Stimulated activated CD4-positive, alpha-beta T cell treated with anti-CD3 and anti-CD28 coated beads, Interleukin-1b, Interleukin-23, amount 100 ng/mL, for 48 hours (primary cell): ENCODE measurements at regions not wholly inside any gene's neighbourhood (a gene's known extent, or its start where the extent isn't known, plus 50 kb on each side); places are given as distances from the start of the nearest gene placed in this dataset.
"Not testable (repeated sequence)": the region's sequence is repeated elsewhere in the genome, so short reads cannot be mapped to it uniquely, and the experiment has no call there.

ENCODE experiments used
- DNase-seq: peaks from one replicate; pipeline ENCODE4 v3.0.0-alpha.2; 2020

GRCh38 chr6:85071845-85072244 is 307.4 kb upstream of the TBX18 start:
- not testable (repeated sequence) for DNase-seq

DNA sequence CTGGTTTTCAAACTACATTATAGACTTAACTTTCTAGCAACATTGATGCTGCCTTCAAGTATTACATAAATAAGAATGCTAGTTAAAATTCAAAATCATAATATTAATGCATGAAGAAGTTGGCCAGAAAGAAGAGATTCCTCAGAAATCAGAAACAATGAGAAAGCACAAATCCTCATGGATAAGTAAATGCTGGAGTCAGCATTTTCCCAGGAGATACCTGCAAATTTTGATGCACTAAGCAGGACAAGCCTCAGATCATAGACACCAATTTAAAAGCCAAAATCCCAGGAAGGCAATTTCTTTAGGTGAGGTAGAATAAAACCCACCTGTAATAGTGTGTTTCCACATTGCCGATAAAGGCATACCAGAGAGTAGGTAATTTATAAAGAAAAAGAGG is 305.2 kb upstream of the TBX18 start:
- no peak for DNase-seq

DNA sequence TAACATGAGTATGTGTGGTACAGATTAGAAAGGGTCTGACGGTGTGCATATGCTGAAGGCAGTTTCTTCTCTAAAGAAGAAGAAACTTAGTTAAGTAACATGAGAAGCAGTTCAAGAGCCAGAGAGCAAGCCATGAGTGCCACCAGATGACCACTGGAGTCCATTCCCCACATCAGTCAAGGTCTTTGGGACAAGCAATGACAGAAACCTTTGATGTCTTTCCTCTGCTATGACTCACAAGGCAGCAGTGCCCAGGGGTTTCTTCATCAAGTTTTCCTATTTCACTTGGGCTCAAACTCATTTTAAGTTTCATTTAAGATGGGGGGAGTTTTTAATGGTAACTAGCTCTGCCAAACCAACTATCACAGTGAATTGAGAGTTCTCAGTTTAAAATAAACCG is 303.8 kb upstream of the TBX18 start:
- DNase-seq = no peak

GRCh38 chr6:85066266-85066665 is 301.9 kb upstream of the TBX18 start:
- DNase-seq = no peak

GRCh38 chr6:85065831-85066230 is 301.4 kb upstream of the TBX18 start:
- DNase-seq = no peak

GRCh38 chr6:85063611-85064010 is 299.2 kb upstream of the TBX18 start:
- DNase-seq = no peak

DNA sequence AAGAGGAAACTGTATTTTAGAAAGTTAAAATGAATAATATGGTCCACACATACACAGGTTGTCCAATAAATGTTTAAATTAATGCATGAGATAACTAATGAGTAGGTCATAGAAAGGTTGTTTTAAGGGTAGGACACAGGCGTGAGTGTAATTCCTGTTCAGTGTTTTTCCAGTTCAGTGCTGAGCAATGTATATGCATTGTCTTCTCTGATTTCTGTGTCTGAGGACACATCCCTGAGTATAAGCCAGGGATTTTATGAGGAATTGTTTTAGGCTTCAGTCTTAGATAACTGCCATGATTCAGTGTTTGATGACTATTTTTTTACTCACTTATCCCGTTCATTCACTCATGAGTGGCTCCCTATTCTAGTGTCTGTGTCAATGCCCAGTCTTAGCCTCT is 298.5 kb upstream of the TBX18 start:
- no peak for DNase-seq

DNA sequence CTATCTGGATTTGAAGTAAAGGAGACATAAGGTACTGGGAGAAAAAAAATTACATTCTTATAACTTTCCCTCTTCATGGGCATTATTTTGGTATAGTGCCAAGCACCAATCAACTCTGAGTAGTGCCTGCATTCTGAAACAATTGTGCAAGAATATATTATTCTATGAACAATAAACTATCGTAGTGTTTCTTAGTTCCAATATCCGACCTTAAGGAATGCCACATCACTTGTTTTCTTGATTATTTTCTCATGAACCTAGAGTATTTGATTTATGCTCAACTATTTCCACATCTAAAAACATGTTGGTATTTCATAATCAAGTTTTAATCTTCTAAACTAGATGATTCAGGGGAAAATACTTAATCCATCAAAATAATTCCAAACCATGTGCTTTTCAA is 294.4 kb upstream of the TBX18 start:
- no peak for DNase-seq

DNA sequence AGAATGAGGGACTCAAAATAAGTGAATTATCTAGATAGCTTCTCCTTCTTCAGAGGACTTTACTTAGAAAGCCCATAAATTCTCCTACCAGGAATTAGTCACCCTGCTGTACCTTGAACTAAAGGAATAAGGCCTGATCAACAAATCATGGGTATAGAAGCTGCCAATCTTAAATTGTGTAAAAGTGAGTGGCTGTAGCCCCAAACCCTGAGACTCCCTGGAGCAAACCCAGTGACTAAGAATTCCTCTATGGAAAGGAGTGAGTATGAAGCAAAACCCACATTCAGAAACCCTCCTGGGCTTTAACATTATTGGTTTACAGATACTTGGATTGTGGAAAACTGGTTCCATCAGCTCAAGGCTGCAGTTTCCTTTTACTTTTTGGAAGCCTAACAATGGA is 285.8 kb upstream of the TBX18 start:
- DNase-seq = no peak

DNA sequence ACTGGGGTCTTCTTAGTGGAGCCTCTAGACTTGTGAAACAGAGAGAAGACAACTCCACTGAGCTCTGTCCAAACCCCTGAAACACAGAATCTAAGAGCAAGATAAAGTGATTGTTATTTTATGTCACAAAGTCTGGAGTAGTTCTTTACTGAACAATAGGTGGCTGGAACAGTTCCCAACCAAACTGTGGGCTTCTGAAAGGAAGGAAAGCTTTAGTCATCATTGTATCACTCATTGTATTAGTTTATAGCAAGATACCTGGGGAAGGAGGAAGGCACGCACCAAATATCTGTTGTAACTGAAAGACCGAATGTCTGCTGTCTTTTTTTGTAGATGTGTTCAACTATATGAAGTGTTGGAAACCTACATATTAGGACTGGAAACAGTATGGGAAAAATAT is 284.9 kb upstream of the TBX18 start:
- no peak for DNase-seq

GRCh38 chr6:85047818-85048217 is 283.4 kb upstream of the TBX18 start:
- no peak for DNase-seq

DNA sequence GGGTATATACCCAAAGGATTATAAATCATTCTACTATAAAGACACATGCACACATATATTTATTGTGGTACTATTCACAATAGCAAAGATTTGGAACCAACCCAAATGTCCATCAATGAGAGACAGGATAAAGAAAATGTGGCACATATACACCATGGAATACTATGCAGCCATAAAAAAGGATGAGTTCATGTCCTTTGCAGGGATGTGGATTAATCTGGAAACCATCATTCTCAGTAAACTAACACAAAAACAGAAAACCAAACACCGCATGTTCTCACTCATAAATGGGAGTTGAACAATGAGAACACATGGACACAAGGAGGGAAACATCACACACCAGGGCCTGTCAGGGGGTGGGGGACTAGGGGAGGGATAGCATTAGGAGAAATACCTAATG is 281.4 kb upstream of the TBX18 start:
- DNase-seq = not testable (repeated sequence)

GRCh38 chr6:85044361-85044760 is 280.0 kb upstream of the TBX18 start:
- DNase-seq = no peak

DNA sequence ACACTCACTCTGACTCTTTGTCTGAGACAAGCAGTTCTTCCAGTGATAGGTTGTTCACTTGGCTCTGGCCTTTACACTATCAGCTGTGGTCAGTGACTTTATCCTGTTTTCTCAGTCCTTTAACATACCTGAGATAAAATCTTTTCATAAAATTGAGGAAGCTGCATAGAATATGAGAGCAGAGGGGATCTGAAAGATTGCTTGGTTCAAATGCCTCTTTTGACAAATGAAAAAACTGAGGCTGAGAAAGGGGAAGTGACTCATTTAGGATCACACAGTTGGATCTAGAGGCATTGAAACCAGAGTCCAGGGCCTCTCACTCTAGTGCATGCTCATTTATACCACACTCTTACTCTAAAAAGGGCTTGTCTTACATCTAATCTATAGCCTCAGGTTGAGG is 277.0 kb upstream of the TBX18 start:
- no peak for DNase-seq

- DNase-seq = no peak
Measured at GRCh38 chr6:85037221-85037620, 272.8 kb upstream of the TBX18 start.

GRCh38 chr6:85035766-85036165 is 271.4 kb upstream of the TBX18 start:
- DNase-seq = no peak

DNA sequence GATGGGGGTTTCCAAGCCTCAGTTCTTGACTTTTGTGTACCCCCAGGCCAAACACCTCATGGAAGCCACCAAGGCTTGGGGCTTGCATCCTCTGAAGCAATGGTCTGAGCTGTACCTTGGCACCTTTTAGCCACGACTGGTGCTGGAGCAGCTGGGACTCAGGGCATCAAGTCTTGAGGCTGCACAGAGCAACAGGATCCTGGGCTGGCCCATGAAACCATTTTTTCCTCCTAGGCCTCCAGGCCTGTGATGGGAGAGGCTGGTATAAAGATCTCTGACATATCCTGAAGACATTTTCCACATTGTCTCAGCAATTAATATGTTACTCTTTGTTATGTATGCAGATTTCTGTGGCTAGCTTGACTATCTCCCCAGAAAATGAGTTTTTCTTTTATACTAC is 269.1 kb upstream of the TBX18 start:
- DNase-seq = no peak

GRCh38 chr6:85026021-85026420 is 261.6 kb upstream of the TBX18 start:
- DNase-seq = no peak

DNA sequence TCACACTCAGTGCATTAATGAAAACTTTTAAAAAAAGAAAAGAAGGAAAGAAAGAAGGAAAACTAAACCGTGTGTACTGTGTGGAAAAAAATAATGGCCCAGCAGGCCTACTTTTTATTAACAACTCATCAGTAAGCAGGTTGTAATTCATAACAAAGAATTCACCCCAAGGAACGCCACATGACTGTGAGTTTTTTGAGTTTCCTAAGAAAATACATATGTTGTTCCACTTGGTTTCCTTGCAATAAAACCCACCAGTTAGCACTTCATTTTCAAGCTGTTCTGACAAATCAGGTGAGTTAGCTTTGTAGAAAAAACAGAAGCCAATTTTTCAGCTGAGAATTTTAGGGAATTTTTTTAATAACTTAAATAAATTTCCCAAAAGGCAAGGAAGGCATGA is 259.3 kb upstream of the TBX18 start:
- DNase-seq = no peak

DNA sequence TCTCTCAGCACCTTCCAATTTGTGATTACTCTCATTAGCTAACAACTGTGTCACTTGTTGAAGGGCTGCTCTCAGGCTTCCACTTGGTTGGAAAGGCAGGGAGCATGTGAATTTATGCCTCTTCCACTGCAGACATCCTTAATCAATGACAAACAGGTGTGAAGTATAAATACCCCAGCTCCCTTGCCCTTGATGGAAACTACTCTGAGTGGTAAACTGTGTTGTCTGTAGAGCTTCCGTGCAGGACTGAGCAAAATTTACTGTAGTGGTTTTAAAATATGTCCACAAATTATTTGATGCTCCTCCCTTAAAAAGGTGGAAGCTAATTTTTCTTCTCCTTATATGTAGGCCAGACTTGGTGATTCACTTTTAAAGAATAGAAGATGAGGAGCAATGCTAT is 253.0 kb upstream of the TBX18 start:
- DNase-seq = no peak

GRCh38 chr6:85016726-85017125 is 252.3 kb upstream of the TBX18 start:
- DNase-seq = no peak

GRCh38 chr6:85015396-85015990 is 251.1 kb upstream of the TBX18 start:
- no peak for DNase-seq

- DNase-seq = no peak
Measured at GRCh38 chr6:85010865-85011264, 246.5 kb upstream of the TBX18 start.

DNA sequence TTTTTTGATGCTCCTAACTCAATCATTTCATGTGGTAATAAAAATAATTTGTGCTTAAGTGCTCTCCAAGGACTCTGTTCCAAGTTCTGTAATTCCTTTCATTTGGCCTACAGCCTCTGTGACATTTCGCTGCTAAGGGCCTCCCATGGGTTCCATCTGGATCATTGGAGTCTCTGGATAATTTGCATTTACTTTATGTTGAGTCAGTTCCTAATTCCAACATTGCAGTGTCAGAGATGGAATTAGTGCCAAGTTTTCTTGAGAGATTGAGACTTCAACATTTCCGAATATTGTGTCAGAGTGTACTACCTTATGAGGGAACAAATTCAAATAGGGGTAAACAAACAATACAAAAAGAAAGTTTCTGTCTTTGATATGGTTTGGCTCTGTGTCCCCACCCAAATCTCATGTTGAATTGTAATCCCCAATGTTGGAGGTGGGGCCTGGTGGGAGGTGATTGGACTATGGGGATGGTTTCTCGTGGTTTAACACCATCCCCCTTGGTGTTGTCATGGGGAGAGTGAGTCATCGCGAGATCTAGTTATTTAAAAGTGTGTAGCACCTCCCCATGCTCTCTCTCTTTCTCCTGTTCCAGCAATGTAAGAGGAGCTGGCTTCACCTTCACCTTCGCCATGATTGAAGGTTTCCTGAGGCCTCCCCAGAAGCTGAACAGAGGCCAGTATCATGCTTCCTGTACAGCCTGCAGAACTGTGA is 244.1 kb upstream of the TBX18 start:
- no peak for DNase-seq

GRCh38 chr6:85006362-85006761 is 242.0 kb upstream of the TBX18 start:
- DNase-seq = no peak
